GM12864 (cell line): ENCODE measurements at regions not wholly inside any gene's neighbourhood (a gene's known extent, or its start where the extent isn't known, plus 50 kb on each side); places are given as distances from the start of the nearest gene placed in this dataset.

ENCODE experiments used
- DNase-seq: peaks from one replicate; pipeline ENCODE4 v3.0.0-alpha.2; 2011; ENCODE audit warnings: low read depth
- H3K4me3 ChIP-seq: 2 replicates; pipeline ENCODE4 v1.5.1; 2011; ENCODE audit warnings: mild to moderate bottlenecking, low read depth, low read length, control low read depth
- CTCF ChIP-seq: IDR thresholded peaks from 2 replicates; pipeline ENCODE4 v1.5.1; 2011; ENCODE audit warnings: low read depth, mild to moderate bottlenecking, moderate library complexity, low read length, control low read depth, inconsistent platforms; ENCODE audit errors: missing control alignments

- no peak for TF ChIP-seq CTCF
- H3K4me3 ChIP-seq: no peak overlapping the region
These were observed 119.1 kb upstream of the TMEM260 start for GRCh38 chr14:56460469-56460868.

GRCh38 chr14:56461276-56462275, 118.0 kb upstream of the TMEM260 start:
- H3K4me3 ChIP-seq: no peak overlapping the region
- no peak for TF ChIP-seq CTCF
- no peak for DNase-seq

More at GRCh38 chr14:56460469-56460868, 119.1 kb upstream of the TMEM260 start:
- no peak for DNase-seq

DNA sequence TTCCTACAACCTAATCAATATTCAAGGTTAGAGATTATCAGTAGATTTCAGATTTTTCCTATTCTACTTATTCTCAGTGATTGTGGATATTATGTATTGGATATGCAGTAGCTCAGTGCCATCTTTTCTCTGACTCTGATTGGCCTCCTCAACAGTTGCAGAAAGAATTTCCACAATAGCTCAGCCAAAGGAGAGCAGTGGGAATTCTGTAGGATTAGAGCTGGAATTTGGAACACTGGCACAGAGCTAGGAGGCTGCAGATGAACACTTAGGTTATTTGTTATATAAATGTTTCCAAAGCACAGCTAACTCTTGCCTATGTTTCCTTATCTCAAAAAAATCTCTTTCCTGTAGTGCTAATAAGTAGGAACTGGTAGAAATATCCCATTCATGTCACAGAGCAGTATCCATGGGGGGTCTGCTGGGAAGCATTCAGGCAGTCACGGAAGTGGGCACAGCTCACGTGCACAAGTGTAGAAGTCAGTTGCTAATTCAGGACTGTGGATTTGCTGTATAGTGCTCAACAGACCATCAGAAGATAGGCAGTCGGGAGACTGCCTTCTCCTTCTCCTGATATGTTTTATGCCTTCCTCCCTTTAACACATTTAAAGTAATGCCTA, 116.2 kb upstream of the TMEM260 start:
- TF ChIP-seq CTCF: no peak

DNA sequence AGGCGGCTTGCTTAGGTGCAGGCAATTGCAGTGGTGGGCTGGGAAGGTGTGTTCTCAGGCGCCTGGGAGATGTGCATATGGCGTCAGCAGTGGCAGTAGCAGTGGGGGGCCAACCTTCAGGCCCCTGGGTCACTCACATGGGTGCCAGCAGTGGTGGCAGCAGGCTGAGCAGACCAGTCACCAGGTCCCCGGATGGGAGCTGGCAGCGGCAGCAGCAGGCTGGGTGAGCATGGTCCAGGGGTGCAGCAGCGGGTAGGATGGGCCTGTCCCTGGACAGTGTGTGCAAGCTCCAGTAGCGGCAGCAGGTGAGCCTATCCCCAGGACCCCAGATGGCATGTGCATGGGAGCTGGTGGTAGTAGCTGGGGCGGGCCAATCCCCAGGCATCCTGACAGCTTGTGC, 108.5 kb upstream of the TMEM260 start:
- H3K4me3 ChIP-seq: no peak overlapping the region
- TF ChIP-seq CTCF: no peak
- DNase-seq: no peak

More for the DNA sequence above, 116.2 kb upstream of the TMEM260 start:
- no peak overlapping the region for H3K4me3 ChIP-seq
- DNase-seq: no peak

DNA sequence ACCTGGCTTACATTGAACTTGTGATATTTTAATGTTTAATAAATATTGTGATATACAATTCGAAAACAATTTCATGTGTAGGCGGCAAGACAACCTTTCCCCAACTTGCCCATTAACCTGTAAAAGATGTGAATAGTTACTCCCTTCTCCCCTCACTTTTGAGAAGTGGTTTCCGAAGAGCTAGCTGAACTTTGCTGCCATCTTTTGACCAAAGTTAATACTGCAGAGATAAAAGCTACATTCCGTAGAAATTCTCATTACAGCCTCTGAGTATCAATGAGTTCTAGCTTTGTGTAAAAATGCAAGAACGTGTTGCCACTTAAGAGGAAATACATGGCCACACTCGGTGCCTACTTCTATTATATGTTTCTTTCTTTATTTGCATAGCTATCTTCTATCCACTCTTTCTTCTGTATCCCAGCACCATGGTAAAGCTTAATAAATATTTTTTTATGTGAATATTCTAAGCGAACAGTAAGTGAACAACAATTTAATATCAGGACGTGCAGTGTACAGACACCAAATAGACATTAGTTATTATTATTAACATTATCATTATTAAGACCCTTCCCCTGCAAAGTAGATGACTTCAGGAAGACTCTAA, 105.1 kb upstream of the TMEM260 start:
- H3K4me3 ChIP-seq: no peak overlapping the region
- DNase-seq: no peak
- peak; percentile 71 for TF ChIP-seq CTCF

- no peak overlapping the region for H3K4me3 ChIP-seq
- no peak for DNase-seq
These were observed 97.2 kb upstream of the TMEM260 start for GRCh38 chr14:56482310-56482911.

More at GRCh38 chr14:56482310-56482911, 97.2 kb upstream of the TMEM260 start:
- no peak for TF ChIP-seq CTCF
